CMK (cell line): ENCODE measurements at regions not wholly inside any gene's neighbourhood (a gene's known extent, or its start where the extent isn't known, plus 50 kb on each side); places are given as distances from the start of the nearest gene placed in this dataset.
"Not testable (repeated sequence)": the region's sequence is repeated elsewhere in the genome, so short reads cannot be mapped to it uniquely, and the experiment has no call there.

Experiments
- DNase-seq: peaks from one replicate; pipeline ENCODE4 v3.0.0-alpha.2; 2010; ENCODE audit warnings: low read depth

DNA sequence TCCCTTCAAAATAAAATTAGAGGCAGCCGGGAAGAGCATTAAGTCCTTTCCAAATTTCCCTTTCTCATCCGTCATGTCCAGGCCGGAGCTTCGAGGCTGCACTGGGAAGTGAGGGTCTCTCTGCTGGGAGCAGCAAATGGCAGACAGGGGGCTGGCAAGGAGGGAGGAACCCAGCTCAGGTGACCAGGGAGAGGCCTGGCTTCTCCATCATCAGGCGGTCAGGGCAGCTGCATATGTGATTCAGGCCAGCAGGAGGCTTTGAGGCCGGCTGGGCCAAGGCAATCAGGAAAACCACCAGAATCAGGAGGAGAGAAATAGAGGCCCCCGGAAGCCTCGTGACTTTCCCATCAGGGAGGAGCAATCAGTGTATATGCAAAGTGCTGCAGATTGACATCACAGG lies 85.0 kb upstream of the RPL38 start:
- DNase-seq, result no peak

DNA sequence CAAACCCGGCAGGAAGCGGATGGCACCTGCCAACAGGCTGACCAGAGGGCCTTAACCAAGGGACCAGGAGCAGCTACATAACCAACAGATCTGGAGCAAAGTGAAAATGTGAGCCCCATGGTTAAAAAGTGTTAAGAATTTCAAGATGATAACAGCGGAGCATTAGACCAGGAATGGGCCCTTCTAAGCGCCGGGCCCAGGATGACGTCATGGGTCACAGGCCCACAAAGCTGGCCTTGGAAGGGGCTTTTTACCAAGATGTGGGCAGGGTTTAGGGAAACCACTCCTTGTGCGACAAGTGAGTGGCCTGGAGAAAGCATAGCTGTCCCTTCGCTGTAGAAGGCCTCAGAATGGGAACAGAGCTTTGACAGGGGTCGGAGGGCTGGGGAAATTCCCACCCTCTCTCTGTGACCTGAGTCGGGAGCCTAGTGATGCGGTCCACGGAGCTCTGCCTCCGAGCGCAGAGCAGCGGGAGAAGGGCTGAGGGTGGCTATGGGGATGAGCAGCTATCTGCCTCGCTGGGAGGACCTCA lies 84.4 kb upstream of the RPL38 start:
- DNase-seq, result no peak

- DNase-seq, result no peak
Observed at GRCh38 chr17:74119965-74120364, 83.5 kb upstream of the RPL38 start.

DNA sequence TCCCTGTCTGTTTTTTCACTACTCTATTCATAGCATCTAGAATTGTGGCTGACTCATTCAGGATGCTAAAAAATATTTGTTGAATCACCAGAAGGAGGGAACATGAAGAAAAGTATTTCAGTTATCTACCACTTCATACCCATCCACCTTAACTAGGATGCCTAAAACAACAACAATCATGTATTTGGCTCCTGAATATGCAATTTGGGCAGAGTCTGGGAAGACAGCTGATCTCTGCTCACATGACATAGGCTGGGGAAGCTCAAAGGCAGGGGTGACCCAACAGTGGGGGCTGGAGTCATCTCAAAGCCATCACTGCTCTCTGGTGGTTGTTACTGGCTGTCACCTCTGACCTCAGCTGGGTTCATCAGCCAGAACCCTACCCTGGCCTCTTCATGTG lies 80.1 kb upstream of the RPL38 start:
- DNase-seq, result no peak

GRCh38 chr17:74123866-74124444 lies 79.5 kb upstream of the RPL38 start:
- no peak for DNase-seq

DNA sequence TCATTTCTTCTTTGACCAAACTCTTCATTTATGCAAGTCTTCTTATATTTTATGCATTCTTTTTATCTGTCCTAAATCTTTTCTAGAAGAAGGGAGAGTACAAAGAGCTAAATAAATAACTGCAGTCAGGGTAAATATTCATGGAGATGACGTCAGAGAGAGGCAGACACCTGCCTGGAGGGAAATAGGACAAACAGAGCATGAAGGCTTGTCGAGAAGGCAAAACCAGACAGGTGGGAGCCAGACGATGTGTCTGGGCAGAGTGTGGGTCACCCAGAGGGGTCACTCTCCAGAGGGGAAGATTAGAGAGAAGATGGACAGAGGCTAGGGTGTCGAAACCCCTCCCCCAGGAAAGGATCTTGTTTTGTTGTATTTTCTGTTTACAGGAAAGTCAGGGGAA lies 78.3 kb upstream of the RPL38 start:
- DNase-seq, result no peak

DNA sequence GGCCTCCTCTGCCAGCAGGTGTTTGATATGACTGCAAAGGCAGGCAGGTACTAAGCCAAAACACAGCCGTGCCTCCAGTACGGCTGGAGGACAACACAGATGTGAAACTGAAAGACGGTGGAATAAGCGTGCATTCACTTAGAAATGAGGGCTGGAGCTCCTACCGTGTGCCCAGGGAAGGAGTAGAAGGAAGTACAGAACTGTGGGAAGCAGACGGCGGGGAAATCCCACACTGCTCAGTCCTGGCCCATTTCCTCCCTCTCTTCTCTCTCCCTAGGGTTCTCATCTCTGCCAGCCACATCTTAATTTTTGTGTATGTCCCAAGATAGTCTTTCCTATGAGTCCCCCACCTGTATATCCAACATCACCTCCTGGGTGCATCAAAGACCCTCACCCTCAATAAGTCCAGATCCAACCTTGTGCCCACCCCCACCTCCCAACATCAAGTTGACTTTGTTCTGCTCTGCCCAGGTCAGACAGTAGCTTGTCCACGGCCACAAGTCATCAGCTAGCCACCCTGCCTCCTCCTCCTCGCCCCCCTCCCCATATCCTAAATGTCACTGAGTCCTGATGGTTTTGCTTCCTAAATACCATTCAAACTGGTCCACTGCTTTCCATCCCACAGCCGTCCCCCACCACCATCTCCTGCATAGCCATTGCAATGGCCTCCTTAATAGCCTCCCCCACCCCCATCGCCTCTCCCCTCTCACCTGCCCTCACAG lies 77.1 kb upstream of the RPL38 start:
- no peak for DNase-seq

DNA sequence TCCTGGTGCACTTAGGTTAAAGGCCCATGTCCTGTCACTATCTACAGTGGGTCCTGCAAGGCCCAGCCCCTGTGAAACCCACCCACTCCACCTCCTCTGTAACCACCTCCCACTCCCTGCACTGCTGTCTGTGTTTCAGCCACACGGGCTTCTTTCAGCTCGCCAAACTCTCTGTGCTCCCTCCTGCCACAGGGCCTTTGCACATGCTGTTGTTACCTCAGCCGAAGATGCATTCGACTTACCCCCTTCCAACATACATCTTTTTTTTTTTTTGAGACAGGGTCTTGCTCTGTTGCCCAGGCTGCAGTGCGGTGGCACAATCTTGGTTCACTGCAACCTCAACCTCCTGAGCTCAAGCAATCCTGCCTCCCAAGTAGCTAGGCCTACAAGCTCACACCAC lies 76.5 kb upstream of the RPL38 start:
- no peak for DNase-seq

- DNase-seq, result no peak
Observed at GRCh38 chr17:74128456-74129211, 74.8 kb upstream of the RPL38 start.

DNA sequence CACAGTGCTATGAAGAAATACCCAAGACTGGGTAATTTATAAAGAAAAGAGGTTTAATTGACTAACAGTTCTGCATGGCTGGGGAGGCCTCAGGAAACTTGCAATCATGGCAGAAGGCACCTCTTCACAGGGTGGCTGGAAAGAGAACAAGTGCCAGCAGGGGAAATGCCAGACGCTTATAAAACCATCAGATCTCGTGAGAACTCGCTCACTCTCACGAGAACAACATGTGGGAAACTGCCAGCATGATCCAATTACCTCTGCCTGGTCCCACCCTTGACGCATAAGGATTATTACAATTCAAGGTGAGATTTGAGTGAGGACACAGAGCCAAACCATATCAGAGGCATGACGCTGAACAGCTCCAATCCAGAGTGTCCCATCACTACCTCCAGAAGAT lies 73.7 kb upstream of the RPL38 start:
- DNase-seq, result not testable (repeated sequence)

- DNase-seq, result no peak
Observed at GRCh38 chr17:74130276-74130675, 73.2 kb upstream of the RPL38 start.

GRCh38 chr17:74130841-74131240 lies 72.6 kb upstream of the RPL38 start:
- no peak for DNase-seq

GRCh38 chr17:74132354-74132753 lies 71.1 kb upstream of the RPL38 start:
- DNase-seq, result no peak

GRCh38 chr17:74133740-74134139 lies 69.7 kb upstream of the RPL38 start:
- DNase-seq, result no peak

DNA sequence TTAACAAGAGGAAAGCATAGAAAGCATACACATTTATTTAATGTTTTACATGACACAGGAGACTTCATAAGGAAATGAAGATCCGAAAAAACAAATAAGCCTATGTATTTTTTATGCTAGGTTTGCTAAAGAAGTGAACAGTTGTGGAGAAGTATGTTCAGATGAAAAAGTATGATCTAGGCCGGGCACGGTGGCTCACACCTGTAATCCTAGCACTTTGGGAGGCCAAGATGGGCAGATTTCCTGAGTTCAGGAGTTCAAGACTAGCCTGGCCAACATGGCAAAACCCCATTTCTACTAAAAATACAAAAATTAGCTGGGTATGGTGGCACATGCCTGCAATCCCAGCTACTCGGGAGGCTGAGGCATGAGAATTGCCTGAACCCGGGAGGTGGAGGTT lies 69.2 kb upstream of the RPL38 start:
- DNase-seq, result not testable (repeated sequence)

GRCh38 chr17:74134991-74135390 lies 68.5 kb upstream of the RPL38 start:
- DNase-seq, result no peak

- DNase-seq, result no peak
Observed at GRCh38 chr17:74135391-74136167, 67.9 kb upstream of the RPL38 start.

DNA sequence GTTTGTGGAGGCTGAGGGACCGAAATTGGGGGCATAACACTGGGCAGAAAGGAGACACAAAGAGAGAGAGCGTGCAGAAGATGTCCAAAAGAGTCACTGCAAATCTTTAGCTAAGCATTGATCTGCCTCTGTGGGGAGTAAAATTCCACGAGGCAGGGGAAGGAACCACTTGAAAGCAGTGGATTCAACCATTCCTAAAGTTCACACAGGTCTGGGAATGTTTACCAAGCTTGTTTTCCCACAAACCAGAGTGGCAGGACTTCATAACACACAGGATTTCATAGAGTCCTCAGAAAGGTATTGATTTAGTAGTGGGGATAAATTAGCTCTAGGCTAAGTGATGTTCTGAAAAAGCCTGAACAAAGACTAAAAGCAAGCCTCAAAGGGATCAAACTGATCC lies 66.1 kb upstream of the RPL38 start:
- DNase-seq, result no peak

- no peak for DNase-seq
Observed at GRCh38 chr17:74139120-74139519, 64.4 kb upstream of the RPL38 start.

GRCh38 chr17:74140282-74140681 lies 63.2 kb upstream of the RPL38 start:
- no peak for DNase-seq

DNA sequence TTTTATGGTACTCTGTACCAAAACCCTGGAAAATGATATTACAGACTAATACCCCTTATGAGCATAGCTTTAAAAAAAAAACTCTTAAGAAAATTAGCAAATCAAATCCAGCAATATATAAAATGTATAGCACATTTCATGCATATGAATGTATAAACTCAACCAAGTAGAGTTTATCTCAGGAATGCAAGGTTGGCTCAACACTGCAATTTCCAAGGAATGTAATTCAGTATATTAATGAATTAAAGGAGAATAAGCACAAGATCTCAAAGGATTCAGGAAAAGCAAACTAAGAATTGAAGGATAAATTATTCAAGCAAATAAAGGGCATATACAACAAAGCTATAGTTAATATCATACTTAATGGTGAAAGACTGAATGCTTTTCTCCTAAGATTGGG lies 61.9 kb upstream of the RPL38 start:
- no peak for DNase-seq

DNA sequence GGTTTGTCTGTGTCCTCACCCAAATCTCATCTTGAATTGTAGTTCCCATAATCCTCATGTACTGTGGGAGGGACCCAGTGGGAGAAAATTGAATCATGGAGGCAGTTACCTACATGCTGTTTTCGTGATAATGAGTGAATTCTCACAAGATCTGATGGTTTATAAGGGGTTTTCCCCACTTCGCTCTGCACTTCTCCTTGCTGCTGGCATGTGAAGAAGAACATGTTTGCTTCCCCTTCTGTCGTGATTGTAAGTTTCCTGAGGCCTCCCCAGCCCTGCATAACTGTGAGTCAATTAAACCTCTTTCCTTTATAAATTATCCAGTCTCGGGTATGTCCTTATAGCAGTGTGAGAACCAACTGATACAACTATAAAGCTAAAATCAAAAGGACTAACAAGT lies 60.2 kb upstream of the RPL38 start:
- not testable (repeated sequence) for DNase-seq
